Fibroblast of skin of right biceps (primary cell): ENCODE measurements at regions not wholly inside any gene's neighbourhood (a gene's known extent, or its start where the extent isn't known, plus 50 kb on each side); places are given as distances from the start of the nearest gene placed in this dataset.

ENCODE experiments used
- DNase-seq: peaks from one replicate; pipeline ENCODE4 v3.0.0-alpha.2; 2013

- no peak for DNase-seq
Measured at GRCh38 chr3:19711160-19711782, 222.7 kb downstream of the EFHB start.

GRCh38 chr3:19702416-19703078 is 231.5 kb downstream of the EFHB start:
- DNase-seq, result peak; percentile 10

GRCh38 chr3:19688767-19689166 is 245.2 kb downstream of the EFHB start:
- no peak for DNase-seq

GRCh38 chr3:19668163-19668562 is 265.9 kb downstream of the EFHB start:
- DNase-seq, result no peak

GRCh38 chr3:19662486-19662885 is 271.5 kb downstream of the EFHB start:
- no peak for DNase-seq

GRCh38 chr3:19652336-19652735 is 281.7 kb downstream of the EFHB start:
- no peak for DNase-seq

GRCh38 chr3:19645093-19645492 is 288.9 kb downstream of the EFHB start:
- DNase-seq, result peak; percentile 3

- DNase-seq, result no peak
Measured at GRCh38 chr3:19644405-19644804, 289.6 kb downstream of the EFHB start.

- DNase-seq, result no peak
Measured at GRCh38 chr3:19641408-19641807, 292.6 kb downstream of the EFHB start.

- DNase-seq, result no peak
Measured at GRCh38 chr3:19632099-19633074, 301.6 kb downstream of the EFHB start.

- DNase-seq, result no peak
Measured at GRCh38 chr3:19598870-19599269, 335.1 kb downstream of the EFHB start.

GRCh38 chr3:19596408-19596807 is 337.6 kb downstream of the EFHB start:
- no peak for DNase-seq

- DNase-seq, result no peak
Measured at GRCh38 chr3:19595884-19596283, 338.1 kb downstream of the EFHB start.
